Mesendoderm (in vitro differentiated cells): ENCODE measurements at regions not wholly inside any gene's neighbourhood (a gene's known extent, or its start where the extent isn't known, plus 50 kb on each side); places are given as distances from the start of the nearest gene placed in this dataset.

ENCODE experiments used
- DNase-seq: peaks from one replicate; pipeline ENCODE4 v3.0.0; 2013
- H2AK5ac ChIP-seq: 2 replicates; pipeline ENCODE4 v1.6.1; 2013; ENCODE audit warnings: low read length, inconsistent platforms
- H2BK120ac ChIP-seq: 2 replicates; pipeline ENCODE4 v1.6.1; 2013; ENCODE audit warnings: low read depth, mild to moderate bottlenecking, low read length, moderate library complexity, mixed read lengths
- H2BK15ac ChIP-seq: replicated peaks from 2 replicates; pipeline ENCODE4 v1.6.1; 2013; ENCODE audit warnings: low read depth, mild to moderate bottlenecking, moderate library complexity
- H2BK5ac ChIP-seq: 2 replicates; pipeline ENCODE4 v1.6.1; 2013; ENCODE audit warnings: low read length, inconsistent platforms
- H3K18ac ChIP-seq: 2 replicates; pipeline ENCODE4 v1.6.1; 2013; ENCODE audit warnings: mild to moderate bottlenecking, low read length, mixed read lengths
- H3K23ac ChIP-seq: one replicate; pipeline ENCODE4 v1.6.1; 2013; ENCODE audit warnings: low read length
- H3K27ac ChIP-seq: 2 replicates; pipeline ENCODE4 v1.5.1; 2013; ENCODE audit warnings: low read depth, mild to moderate bottlenecking, inconsistent platforms, low read length, moderate library complexity
- H3K27me3 ChIP-seq: 2 replicates; pipeline ENCODE4 v1.6.1; 2013; ENCODE audit warnings: low read length, control low read depth, mild to moderate bottlenecking, inconsistent platforms; ENCODE audit not compliant: insufficient read depth, poor library complexity
- H3K36me3 ChIP-seq: 2 replicates; pipeline ENCODE4 v1.6.1; 2013; ENCODE audit warnings: low read length, inconsistent platforms; ENCODE audit not compliant: control insufficient read depth, insufficient read depth
- H3K4ac ChIP-seq: one replicate; pipeline ENCODE4 v1.6.1; 2013; ENCODE audit warnings: low read depth, mild to moderate bottlenecking, low read length, moderate library complexity
- H3K4me1 ChIP-seq: 2 replicates; pipeline ENCODE4 v1.6.1; 2013; ENCODE audit warnings: low read depth, low read length, inconsistent platforms; ENCODE audit not compliant: control insufficient read depth
- H3K4me2 ChIP-seq: 2 replicates; pipeline ENCODE4 v1.6.1; 2013; ENCODE audit warnings: low read length
- H3K4me3 ChIP-seq: 2 replicates; pipeline ENCODE4 v1.5.1; 2013; ENCODE audit warnings: mild to moderate bottlenecking, low read length
- H3K56ac ChIP-seq: one replicate; pipeline ENCODE4 v1.6.1; 2013; ENCODE audit warnings: low read length
- H3K79me1 ChIP-seq: 2 replicates; pipeline ENCODE4 v1.6.1; 2013; ENCODE audit warnings: low read length, inconsistent platforms
- H3K79me2 ChIP-seq: 2 replicates; pipeline ENCODE4 v1.6.1; 2013; ENCODE audit warnings: mild to moderate bottlenecking, low read length; ENCODE audit not compliant: control insufficient read depth, insufficient read depth
- H3K9ac ChIP-seq: 2 replicates; pipeline ENCODE4 v1.6.1; 2013; ENCODE audit warnings: low read length, inconsistent platforms
- H4K5ac ChIP-seq: one replicate; pipeline ENCODE4 v1.6.1; 2013; ENCODE audit warnings: low read length
- H4K8ac ChIP-seq: one replicate; pipeline ENCODE4 v1.6.1; 2013; ENCODE audit warnings: low read depth, mild to moderate bottlenecking, control low read depth, low read length, moderate library complexity
- WGBS: extraction: QIAGEN DNeasy Blood & Tissue Kit; methylation state at CpG from one replicate; pipeline ENCODE4 v1.1.7; 2013; ENCODE audit warnings: low lambda C conversion rate, missing lambda C conversion rate; ENCODE audit not compliant: insufficient coverage; ENCODE audit errors: extremely low coverage; 5-methylcytosine and 5-hydroxymethylcytosine counted together

GRCh38 chr13:81907787-81908372 is 1567.0 kb upstream of the SPRY2 start:
- Histone ChIP-seq H3K4me1 (no peaks in the 10 kb centered on the region), H4K5ac (no peak overlapping the region), H3K36me3 (no peaks in the 10 kb centered on the region), H3K4ac (no peak overlapping the region), H4K8ac (no peak overlapping the region), H3K18ac (no peak overlapping the region), H3K79me2 (no peaks in the 10 kb centered on the region), H3K27me3 (no peaks in the 10 kb centered on the region), H3K79me1 (no peaks in the 10 kb centered on the region), H3K4me2 (no peak overlapping the region), H3K23ac (no peak overlapping the region), H3K9ac (no peak overlapping the region), H3K56ac (no peak overlapping the region), H3K4me3 (no peak overlapping the region), H2BK5ac (no peak overlapping the region), H2BK15ac (no peak overlapping the region), H3K27ac (no peak overlapping the region), H2BK120ac (no peak overlapping the region), H2AK5ac (no peak overlapping the region)
- no peak for DNase-seq
- WGBS, result no CpG with 5 or more reads among the region's 1 CpG

GRCh38 chr13:81888855-81889254 is 1547.9 kb upstream of the SPRY2 start:
- Histone ChIP-seq H3K23ac (no peak overlapping the region), H3K4me2 (no peak overlapping the region), H2BK120ac (no peak overlapping the region), H3K79me2 (no peaks in the 10 kb centered on the region), H2BK5ac (no peak overlapping the region), H3K56ac (no peak overlapping the region), H2AK5ac (no peak overlapping the region), H4K5ac (no peak overlapping the region), H3K18ac (no peak overlapping the region), H3K9ac (no peak overlapping the region), H3K4me3 (no peak overlapping the region), H3K4ac (no peak overlapping the region), H3K27me3 (no peaks in the 10 kb centered on the region), H3K36me3 (no peaks in the 10 kb centered on the region), H3K27ac (no peak overlapping the region), H3K79me1 (no peaks in the 10 kb centered on the region), H2BK15ac (no peak overlapping the region), H4K8ac (no peak overlapping the region), H3K4me1 (no peaks in the 10 kb centered on the region)
- DNase-seq, result no peak
- no CpG with 5 or more reads among the region's 2 CpGs for WGBS

GRCh38 chr13:81874681-81875661 is 1534.0 kb upstream of the SPRY2 start:
- Histone ChIP-seq H3K79me1 (no peaks in the 10 kb centered on the region), H3K56ac (peak overlapping the region; percentile 87), H3K18ac (peak overlapping the region; percentile 83), H3K27ac (peak overlapping the region; percentile 99), H3K79me2 (no peaks in the 10 kb centered on the region), H3K4me3 (no peak overlapping the region), H3K23ac (no peak overlapping the region), H2BK15ac (no peak overlapping the region), H3K4me2 (no peak overlapping the region), H3K4ac (no peak overlapping the region), H2BK120ac (peak overlapping the region; percentile 96), H4K5ac (no peak overlapping the region), H3K9ac (peak overlapping the region; percentile 64), H2BK5ac (peak overlapping the region; percentile 99), H4K8ac (no peak overlapping the region), H3K27me3 (no peaks in the 10 kb centered on the region), H2AK5ac (no peak overlapping the region), H3K36me3 (no peaks in the 10 kb centered on the region), H3K4me1 (peaks cover 6% of the 10 kb centered on the region)
- no CpG with 5 or more reads among the region's 10 CpGs for WGBS
- DNase-seq, result peak; percentile 100

GRCh38 chr13:81874253-81874652 is 1533.3 kb upstream of the SPRY2 start:
- Histone ChIP-seq H3K18ac (no peak overlapping the region), H3K79me1 (no peaks in the 10 kb centered on the region), H3K4me3 (no peak overlapping the region), H3K9ac (no peak overlapping the region), H2BK15ac (no peak overlapping the region), H2AK5ac (no peak overlapping the region), H3K4me1 (peaks cover 6% of the 10 kb centered on the region), H3K4ac (no peak overlapping the region), H3K36me3 (no peaks in the 10 kb centered on the region), H2BK120ac (no peak overlapping the region), H3K23ac (no peak overlapping the region), H3K4me2 (no peak overlapping the region), H3K79me2 (no peaks in the 10 kb centered on the region), H3K56ac (no peak overlapping the region), H4K5ac (no peak overlapping the region), H3K27me3 (no peaks in the 10 kb centered on the region), H3K27ac (peak overlapping the region; percentile 99), H4K8ac (no peak overlapping the region), H2BK5ac (no peak overlapping the region)
- no peak for DNase-seq
- no CpG with 5 or more reads among the region's 4 CpGs for WGBS

DNA sequence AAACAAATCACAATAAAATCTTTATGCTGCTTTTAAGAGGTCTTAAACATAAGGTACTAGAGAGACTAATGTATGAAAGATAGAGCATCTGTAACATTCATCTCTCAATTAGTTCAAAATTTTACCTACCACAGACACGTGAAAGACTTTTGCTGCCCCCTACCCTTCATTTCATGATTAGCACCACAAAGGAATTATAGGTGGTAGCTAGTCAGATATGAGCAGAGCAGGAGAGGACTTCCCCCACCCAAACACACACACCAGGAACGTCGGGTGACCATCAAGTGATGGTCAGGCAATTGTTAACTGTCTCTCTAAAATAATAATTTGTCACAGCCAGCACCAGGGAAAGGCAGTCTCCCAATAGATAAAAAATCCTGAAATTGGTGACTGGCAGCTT is 1531.7 kb upstream of the SPRY2 start:
- DNase-seq, result peak; percentile 93
- no CpG with 5 or more reads among the region's 3 CpGs for WGBS

More for the DNA sequence above, 1531.7 kb upstream of the SPRY2 start:
- Histone ChIP-seq H3K27ac (peak overlapping the region; percentile 96), H3K4me2 (no peak overlapping the region), H3K4ac (peak overlapping the region; percentile 100), H3K79me2 (no peaks in the 10 kb centered on the region), H2BK120ac (peak overlapping the region; percentile 100), H4K8ac (no peak overlapping the region), H3K23ac (peak overlapping the region; percentile 100), H2BK15ac (no peak overlapping the region), H3K36me3 (no peaks in the 10 kb centered on the region), H3K56ac (peak overlapping the region; percentile 95), H2AK5ac (peak overlapping the region; percentile 100), H4K5ac (peak overlapping the region; percentile 99), H3K18ac (peak overlapping the region; percentile 55), H2BK5ac (peak overlapping the region; percentile 100), H3K79me1 (no peaks in the 10 kb centered on the region), H3K27me3 (no peaks in the 10 kb centered on the region), H3K4me1 (peaks cover 6% of the 10 kb centered on the region), H3K4me3 (no peak overlapping the region), H3K9ac (peak overlapping the region; percentile 70)
